Keratinocyte (primary cell): ENCODE measurements at regions not wholly inside any gene's neighbourhood (a gene's known extent, or its start where the extent isn't known, plus 50 kb on each side); places are given as distances from the start of the nearest gene placed in this dataset.

ENCODE experiments used
- DNase-seq: peaks from one replicate; pipeline ENCODE4 v3.0.0-alpha.2; 2011; ENCODE audit warnings: low read depth, missing footprints, low spot score
- FAIRE-seq: peaks from 2 replicates; lab custom pipeline; 2011; peaks lifted over from hg19 to GRCh38; lab: Jason Lieb, UNC
- H2AFZ ChIP-seq: 2 replicates; pipeline ENCODE4 v1.6.0; 2012; ENCODE audit warnings: low read length, control low read depth, inconsistent platforms; ENCODE audit not compliant: control insufficient read depth
- H3K27ac ChIP-seq: 2 replicates; pipeline ENCODE4 v1.5.1; 2011; ENCODE audit warnings: low read length; ENCODE audit not compliant: control insufficient read depth, insufficient read depth
- H3K27me3 ChIP-seq: 3 replicates; pipeline ENCODE4 v1.6.0; 2011; ENCODE audit warnings: low read length; ENCODE audit not compliant: control insufficient read depth, insufficient read depth; ENCODE audit errors: extremely low read depth
- H3K36me3 ChIP-seq, 2 experiments: 2 replicates in 1 of 2; 3 replicates in 1 of 2; pipeline ENCODE4 v1.5.1; 2011; ENCODE audit warnings: low read length in 2 of 2, mild to moderate bottlenecking in 1 of 2; ENCODE audit not compliant: control insufficient read depth in 2 of 2, insufficient read depth in 2 of 2; ENCODE audit errors: extremely low read depth in 1 of 2
- H3K4me1 ChIP-seq: 3 replicates; pipeline ENCODE4 v1.5.1; 2011; ENCODE audit warnings: low read length; ENCODE audit not compliant: control insufficient read depth, insufficient read depth; ENCODE audit errors: extremely low read depth
- H3K4me2 ChIP-seq: 3 replicates; pipeline ENCODE4 v1.6.0; 2011; ENCODE audit warnings: low read depth, low read length; ENCODE audit not compliant: control insufficient read depth, insufficient read depth; ENCODE audit errors: extremely low read depth
- H3K4me3 ChIP-seq, 3 experiments: fragments of 200-600 bp in 1 of 3; sonication (generic) in 1 of 3; 2 replicates in 2 of 3; 3 replicates in 1 of 3; pipeline ENCODE4 v1.5.1; 2011 to 2016; ENCODE audit warnings: low read length in 3 of 3, mild to moderate bottlenecking in 3 of 3, control low read depth in 2 of 3, inconsistent platforms in 1 of 3, low read depth in 1 of 3, mixed read lengths in 1 of 3, mixed run types in 1 of 3, moderate library complexity in 1 of 3; ENCODE audit not compliant: control insufficient read depth in 2 of 3, insufficient read depth in 2 of 3; ENCODE audit errors: extremely low read depth in 1 of 3
- H3K79me2 ChIP-seq: 2 replicates; pipeline ENCODE4 v1.6.0; 2012; ENCODE audit warnings: low read length; ENCODE audit not compliant: control insufficient read depth, insufficient read depth
- H3K9ac ChIP-seq: 3 replicates; pipeline ENCODE4 v1.6.0; 2011; ENCODE audit warnings: low read length; ENCODE audit not compliant: control insufficient read depth, insufficient read depth; ENCODE audit errors: extremely low read depth
- H3K9me1 ChIP-seq: 3 replicates; pipeline ENCODE4 v1.6.0; 2011; ENCODE audit warnings: low read length; ENCODE audit not compliant: control insufficient read depth, insufficient read depth; ENCODE audit errors: extremely low read depth
- H3K9me3 ChIP-seq: 2 replicates; pipeline ENCODE4 v1.5.1; 2012; ENCODE audit warnings: low read depth, low read length; ENCODE audit not compliant: control insufficient read depth
- H4K20me1 ChIP-seq: 3 replicates; pipeline ENCODE4 v1.6.0; 2011; ENCODE audit warnings: low read length; ENCODE audit not compliant: control insufficient read depth, insufficient read depth; ENCODE audit errors: extremely low read depth
- EZH2 ChIP-seq: IDR thresholded peaks from one replicate; pipeline ENCODE4 v1.6.1; 2012; ENCODE audit warnings: inconsistent platforms, mild to moderate bottlenecking, low read length, moderate library complexity
- dilution Hi-C: fragments of 300-500 bp; cut with MboI; formaldehyde crosslinking; loops from one replicate; pipeline ENCODE4 v1.7.0; 2020; ENCODE audit warnings: low sequenced_read_pairs; ENCODE audit not compliant: extremely low pct_ligation_motif_present
- TF ChIP-seq, protein P1 (sequence below), 3 experiments: IDR thresholded peaks in 1 of 3; conservative IDR thresholded peaks in 1 of 3; optimal IDR thresholded peaks in 1 of 3; 2 replicates in 2 of 3; 3 replicates in 1 of 3; pipeline versions ENCODE3 to v1.5.1; 2011; ENCODE audit warnings: low read length in 3 of 3, mild to moderate bottlenecking in 3 of 3, moderate library complexity in 2 of 3, control low read depth in 1 of 3, inconsistent platforms in 1 of 3; ENCODE audit not compliant: insufficient read depth in 2 of 3; ENCODE audit errors: extremely low read depth in 1 of 3

GRCh38 chr5:74113196-74113540 lies 487.2 kb downstream of the ARHGEF28 start:
- Histone ChIP-seq H3K9me3 (no peaks in the 10 kb centered on the region), H3K27me3 (no peaks in the 10 kb centered on the region), H3K9ac (no peak overlapping the region), H3K9me1 (no peaks in the 10 kb centered on the region), H3K27ac (no peak overlapping the region), H3K36me3 (no peaks in the 10 kb centered on the region), H3K4me2 (no peak overlapping the region), H3K4me1 (no peaks in the 10 kb centered on the region), H3K4me3 (no peak overlapping the region), H2AFZ (no peak overlapping the region), H4K20me1 (no peaks in the 10 kb centered on the region), H3K79me2 (no peaks in the 10 kb centered on the region)
- TF ChIP-seq EZH2 = no peak
- TF ChIP-seq, protein P1, sequence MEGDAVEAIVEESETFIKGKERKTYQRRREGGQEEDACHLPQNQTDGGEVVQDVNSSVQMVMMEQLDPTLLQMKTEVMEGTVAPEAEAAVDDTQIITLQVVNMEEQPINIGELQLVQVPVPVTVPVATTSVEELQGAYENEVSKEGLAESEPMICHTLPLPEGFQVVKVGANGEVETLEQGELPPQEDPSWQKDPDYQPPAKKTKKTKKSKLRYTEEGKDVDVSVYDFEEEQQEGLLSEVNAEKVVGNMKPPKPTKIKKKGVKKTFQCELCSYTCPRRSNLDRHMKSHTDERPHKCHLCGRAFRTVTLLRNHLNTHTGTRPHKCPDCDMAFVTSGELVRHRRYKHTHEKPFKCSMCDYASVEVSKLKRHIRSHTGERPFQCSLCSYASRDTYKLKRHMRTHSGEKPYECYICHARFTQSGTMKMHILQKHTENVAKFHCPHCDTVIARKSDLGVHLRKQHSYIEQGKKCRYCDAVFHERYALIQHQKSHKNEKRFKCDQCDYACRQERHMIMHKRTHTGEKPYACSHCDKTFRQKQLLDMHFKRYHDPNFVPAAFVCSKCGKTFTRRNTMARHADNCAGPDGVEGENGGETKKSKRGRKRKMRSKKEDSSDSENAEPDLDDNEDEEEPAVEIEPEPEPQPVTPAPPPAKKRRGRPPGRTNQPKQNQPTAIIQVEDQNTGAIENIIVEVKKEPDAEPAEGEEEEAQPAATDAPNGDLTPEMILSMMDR (optimal IDR thresholded peaks at IDR 0.05 in 1 of 3, IDR thresholded peaks at IDR 0.05 in 1 of 3, conservative IDR thresholded peaks at IDR 0.05 in 1 of 3; ENCODE audit: extremely low read depth in 1 of 3, insufficient read depth in 2 of 3, low read length in 3 of 3) = no peak
- dilution Hi-C loops = no loop called here
- no peak for DNase-seq
- no peak for FAIRE-seq

GRCh38 chr5:74112372-74113195 lies 486.6 kb downstream of the ARHGEF28 start:
- no peak overlapping the region for H3K27ac ChIP-seq
- no peak for TF ChIP-seq EZH2
- TF ChIP-seq, protein P1 (optimal IDR thresholded peaks at IDR 0.05 in 1 of 3, IDR thresholded peaks at IDR 0.05 in 1 of 3, conservative IDR thresholded peaks at IDR 0.05 in 1 of 3; ENCODE audit: extremely low read depth in 1 of 3, insufficient read depth in 2 of 3, low read length in 3 of 3) = no peak
- no peak overlapping the region for H2AFZ ChIP-seq
- no peaks in the 10 kb centered on the region for H3K9me3 ChIP-seq
- no peaks in the 10 kb centered on the region for H4K20me1 ChIP-seq
- H3K9ac ChIP-seq = no peak overlapping the region
- dilution Hi-C loops = no loop called here
- H3K27me3 ChIP-seq = no peaks in the 10 kb centered on the region
- no peaks in the 10 kb centered on the region for H3K9me1 ChIP-seq
- H3K4me1 ChIP-seq = no peaks in the 10 kb centered on the region
- H3K36me3 ChIP-seq = no peaks in the 10 kb centered on the region
- no peak overlapping the region for H3K4me3 ChIP-seq
- FAIRE-seq = peak; percentile 23
- DNase-seq = no peak
- H3K79me2 ChIP-seq = no peaks in the 10 kb centered on the region
- H3K4me2 ChIP-seq = no peak overlapping the region
